ENCODE measurements at regions not wholly inside any gene's neighbourhood (a gene's known extent, or its start where the extent isn't known, plus 50 kb on each side); places are given as distances from the start of the nearest gene placed in this dataset.

DNA sequence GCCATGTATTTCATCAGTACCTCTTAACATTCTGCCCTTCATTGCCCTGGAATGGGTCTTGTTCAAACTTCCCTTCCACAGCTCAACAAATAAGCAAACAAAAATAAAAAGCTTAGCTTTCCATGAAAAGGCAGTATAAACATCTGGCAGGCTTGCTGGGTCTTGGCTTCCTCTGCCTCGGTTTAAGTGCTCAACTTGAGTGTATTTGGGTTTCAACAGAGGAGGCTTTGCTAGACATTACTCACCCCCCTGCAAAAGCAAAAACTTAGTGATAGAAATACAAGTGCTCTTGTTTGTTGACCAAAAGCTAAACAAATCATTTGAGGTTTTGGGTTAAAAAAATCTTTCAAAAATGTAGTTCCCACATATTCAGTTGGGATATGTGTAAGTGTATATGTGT is 518.5 kb downstream of the PLPP3 start (continued):
- TF ChIP-seq CBX5 (IDR thresholded peaks at IDR 0.05; ENCODE audit: low read depth, low read length): no peak
- TF ChIP-seq KDM1A (IDR thresholded peaks at IDR 0.05; ENCODE audit: borderline replicate concordance, low read length): no peak
- no peak for TF ChIP-seq RAD21 (IDR thresholded peaks at IDR 0.05 in 1 of 2, conservative IDR thresholded peaks at IDR 0.05 in 1 of 2; ENCODE audit: low read depth in 2 of 2, low read length in 2 of 2)
- TF ChIP-seq CHD1 (IDR thresholded peaks at IDR 0.05; ENCODE audit: low read depth, low read length): no peak
- no peak for TF ChIP-seq JUND (IDR thresholded peaks at IDR 0.05; ENCODE audit: low read length)
- no peak for TF ChIP-seq SP4 (IDR thresholded peaks at IDR 0.05; ENCODE audit: low read length)
- no peak for TF ChIP-seq EZH2 (IDR thresholded peaks at IDR 0.05; ENCODE audit: low read depth, low read length, severe bottlenecking)
- TF ChIP-seq BRCA1 (IDR thresholded peaks at IDR 0.05; ENCODE audit: low read depth, low read length): no peak
